GM15510 (cell line): ENCODE measurements at regions not wholly inside any gene's neighbourhood (a gene's known extent, or its start where the extent isn't known, plus 50 kb on each side); places are given as distances from the start of the nearest gene placed in this dataset.

Experiments
- POLR2A ChIP-seq: IDR thresholded peaks from 3 replicates; pipeline ENCODE4 v1.6.1; 2011; ENCODE audit warnings: borderline replicate concordance; ENCODE audit not compliant: insufficient read length; ENCODE audit errors: extremely low read depth

GRCh38 chr1:234912548-234913277, 215.9 kb downstream of the TOMM20 start:
- no peak for TF ChIP-seq POLR2A

- TF ChIP-seq POLR2A, result no peak
These were observed 216.8 kb downstream of the TOMM20 start for GRCh38 chr1:234911787-234912186.

GRCh38 chr1:234909851-234910250, 218.8 kb downstream of the TOMM20 start:
- no peak for TF ChIP-seq POLR2A

GRCh38 chr1:234909307-234909810, 219.3 kb downstream of the TOMM20 start:
- TF ChIP-seq POLR2A, result no peak

- no peak for TF ChIP-seq POLR2A
These were observed 220.1 kb downstream of the TOMM20 start for GRCh38 chr1:234908571-234908970.

- no peak for TF ChIP-seq POLR2A
These were observed 220.7 kb downstream of the TOMM20 start for GRCh38 chr1:234907940-234908405.

GRCh38 chr1:234907208-234907939, 221.3 kb downstream of the TOMM20 start:
- no peak for TF ChIP-seq POLR2A

GRCh38 chr1:234906654-234907053, 222.0 kb downstream of the TOMM20 start:
- no peak for TF ChIP-seq POLR2A

- TF ChIP-seq POLR2A, result no peak
These were observed 225.7 kb downstream of the TOMM20 start for GRCh38 chr1:234902774-234903547.

- no peak for TF ChIP-seq POLR2A
These were observed 227.1 kb downstream of the TOMM20 start for GRCh38 chr1:234901491-234902049.

GRCh38 chr1:234900595-234900994, 228.0 kb downstream of the TOMM20 start:
- TF ChIP-seq POLR2A, result no peak

- no peak for TF ChIP-seq POLR2A
These were observed 228.9 kb downstream of the TOMM20 start for GRCh38 chr1:234899730-234900072.

- no peak for TF ChIP-seq POLR2A
These were observed 229.5 kb downstream of the TOMM20 start for GRCh38 chr1:234899041-234899729.

GRCh38 chr1:234898455-234899033, 230.1 kb downstream of the TOMM20 start:
- no peak for TF ChIP-seq POLR2A

GRCh38 chr1:234897754-234898454, 230.7 kb downstream of the TOMM20 start:
- no peak for TF ChIP-seq POLR2A
